Epithelial cell of prostate (primary cell): ENCODE measurements at regions not wholly inside any gene's neighbourhood (a gene's known extent, or its start where the extent isn't known, plus 50 kb on each side); places are given as distances from the start of the nearest gene placed in this dataset.

Experiments used
- DNase-seq: peaks from one replicate; pipeline ENCODE4 v3.0.0-alpha.2; 2011; ENCODE audit warnings: low read depth, low spot score
- H3K27ac ChIP-seq: fragments of 450-650 bp; 2 replicates; pipeline ENCODE4 v1.5.1; 2017; ENCODE audit warnings: mild to moderate bottlenecking

GRCh38 chr18:60552948-60553347 lies 180.4 kb upstream of the MC4R start:
- DNase-seq = no peak
- H3K27ac ChIP-seq = no peak overlapping the region

- no peak for DNase-seq
- H3K27ac ChIP-seq = no peak overlapping the region
These were observed 182.4 kb upstream of the MC4R start for GRCh38 chr18:60554967-60555366.

- no peak for DNase-seq
- no peak overlapping the region for H3K27ac ChIP-seq
These were observed 183.1 kb upstream of the MC4R start for GRCh38 chr18:60555625-60556024.

GRCh38 chr18:60556326-60556725 lies 183.8 kb upstream of the MC4R start:
- no peak for DNase-seq
- no peak overlapping the region for H3K27ac ChIP-seq

GRCh38 chr18:60560071-60560470 lies 187.5 kb upstream of the MC4R start:
- H3K27ac ChIP-seq = no peak overlapping the region
- no peak for DNase-seq

- no peak for DNase-seq
- no peak overlapping the region for H3K27ac ChIP-seq
These were observed 190.5 kb upstream of the MC4R start for GRCh38 chr18:60563082-60563481.

GRCh38 chr18:60568220-60568619 lies 195.6 kb upstream of the MC4R start:
- no peak for DNase-seq
- no peak overlapping the region for H3K27ac ChIP-seq

GRCh38 chr18:60570172-60570571 lies 197.6 kb upstream of the MC4R start:
- H3K27ac ChIP-seq = no peak overlapping the region
- no peak for DNase-seq

GRCh38 chr18:60577457-60577856 lies 204.9 kb upstream of the MC4R start:
- no peak for DNase-seq
- H3K27ac ChIP-seq = no peak overlapping the region

GRCh38 chr18:60585670-60586069 lies 213.1 kb upstream of the MC4R start:
- DNase-seq = no peak
- no peak overlapping the region for H3K27ac ChIP-seq

GRCh38 chr18:60593249-60593648 lies 220.7 kb upstream of the MC4R start:
- no peak for DNase-seq
- no peak overlapping the region for H3K27ac ChIP-seq

GRCh38 chr18:60596928-60597327 lies 224.4 kb upstream of the MC4R start:
- H3K27ac ChIP-seq = no peak overlapping the region

GRCh38 chr18:60599267-60599666 lies 226.7 kb upstream of the MC4R start:
- DNase-seq = no peak
- no peak overlapping the region for H3K27ac ChIP-seq

More at GRCh38 chr18:60596928-60597327, 224.4 kb upstream of the MC4R start:
- DNase-seq = no peak

- no peak overlapping the region for H3K27ac ChIP-seq
- DNase-seq = no peak
These were observed 227.4 kb upstream of the MC4R start for GRCh38 chr18:60599995-60600394.

GRCh38 chr18:60601249-60601648 lies 228.7 kb upstream of the MC4R start:
- no peak overlapping the region for H3K27ac ChIP-seq
- DNase-seq = no peak

- no peak overlapping the region for H3K27ac ChIP-seq
- DNase-seq = no peak
These were observed 250.8 kb upstream of the MC4R start for GRCh38 chr18:60623331-60623730.

- no peak overlapping the region for H3K27ac ChIP-seq
- no peak for DNase-seq
These were observed 251.6 kb upstream of the MC4R start for GRCh38 chr18:60624207-60624606.

GRCh38 chr18:60639836-60640235 lies 267.3 kb upstream of the MC4R start:
- H3K27ac ChIP-seq = no peak overlapping the region
- DNase-seq = no peak

GRCh38 chr18:60643009-60643408 lies 270.4 kb upstream of the MC4R start:
- DNase-seq = no peak
- no peak overlapping the region for H3K27ac ChIP-seq

- H3K27ac ChIP-seq = no peak overlapping the region
- no peak for DNase-seq
These were observed 274.1 kb upstream of the MC4R start for GRCh38 chr18:60646725-60647124.

GRCh38 chr18:60649107-60649506 lies 276.5 kb upstream of the MC4R start:
- DNase-seq = no peak
- no peak overlapping the region for H3K27ac ChIP-seq

- no peak for DNase-seq
- no peak overlapping the region for H3K27ac ChIP-seq
These were observed 277.4 kb upstream of the MC4R start for GRCh38 chr18:60649842-60650536.

GRCh38 chr18:60654298-60654697 lies 281.7 kb upstream of the MC4R start:
- DNase-seq = no peak
- no peak overlapping the region for H3K27ac ChIP-seq
